HCT116 (cell line): ENCODE measurements at regions not wholly inside any gene's neighbourhood (a gene's known extent, or its start where the extent isn't known, plus 50 kb on each side); places are given as distances from the start of the nearest gene placed in this dataset.

Experiments
- ATAC-seq: fragments of 200-7000 bp; cut with Tn5 transposase; 2 replicates; pipeline ENCODE4 v1.9.1; 2020; ENCODE audit warnings: mild to moderate bottlenecking, moderate library complexity
- BruUV-seq: library from RNA; stranded (reverse); fragments of 400-500 nt; replicated peaks from 2 replicates; lab custom pipeline; 2021; lab: Mats Ljungman, UMichigan
- CTCF ChIA-PET: fragments of 300-600 bp; sonication (Branson Sonifier 250); formaldehyde crosslinking; loops from one replicate; lab custom pipeline; 2021; ENCODE audit warnings: antibody characterized with exemption; lab: Charles Lee
- POLR2A ChIA-PET: fragments of 300-600, 350-600 bp; sonication (Branson Sonifier 250); formaldehyde crosslinking; loops from one replicate; lab custom pipeline; 2021; ENCODE audit warnings: antibody characterized with exemption; lab: Charles Lee
- RAD21 ChIA-PET, 2 experiments: fragments of 300-600 bp; sonication (Branson Sonifier 250); formaldehyde crosslinking; loops; one replicate each; lab custom pipeline; 2023; ENCODE audit warnings: low total read pairs in 2 of 2; ENCODE audit not compliant: uncharacterized antibody in 2 of 2, unreplicated experiment in 2 of 2, low non-redundant PET in 1 of 2; lab: Charles Lee
- DNase-seq: peaks from one replicate; pipeline ENCODE4 v3.0.0-alpha.2; 2010; ENCODE audit warnings: low read depth, low spot score
- H2AFZ ChIP-seq: fragments of 200-600 bp; shearing (Covaris generic), sonication (generic); 2 replicates; pipeline ENCODE4 v1.6.1; 2017; ENCODE audit warnings: low read depth, mixed run types, mixed read lengths, antibody characterized with exemption, low read length; ENCODE audit not compliant: poor library complexity, severe bottlenecking
- H3K27ac ChIP-seq: 2 replicates; pipeline ENCODE4 v1.5.1; 2012; ENCODE audit warnings: low read depth, low read length
- H3K27me3 ChIP-seq: fragments of 200-600 bp; sonication (generic); 2 replicates; pipeline ENCODE4 v1.6.1; 2016; ENCODE audit warnings: mixed run types, low read length, mixed read lengths; ENCODE audit not compliant: insufficient read depth
- H3K36me3 ChIP-seq, 2 experiments: fragments of 200-500 bp in 1 of 2; fragments of 200-600 bp in 1 of 2; sonication (Bioruptor generic) in 1 of 2; sonication (generic) in 1 of 2; 2 replicates each; pipeline versions ENCODE4 v1.5.1 to v1.6.1; 2014 to 2016; ENCODE audit warnings: low read length in 2 of 2, inconsistent platforms in 1 of 2, mixed read lengths in 1 of 2, mixed run types in 1 of 2; ENCODE audit not compliant: insufficient read depth in 2 of 2, control insufficient read depth in 1 of 2
- H3K4me1 ChIP-seq, 2 experiments: fragments of 200-600 bp in 1 of 2; sonication (generic) in 1 of 2; 2 replicates each; pipeline versions ENCODE4 v1.5.1 to v1.6.1; 2012 to 2017; ENCODE audit warnings: low read length in 2 of 2, inconsistent platforms in 1 of 2, mild to moderate bottlenecking in 1 of 2, mixed read lengths in 1 of 2, mixed run types in 1 of 2, moderate library complexity in 1 of 2; ENCODE audit not compliant: insufficient read depth in 2 of 2, control insufficient read depth in 1 of 2
- H3K4me2 ChIP-seq: fragments of 200-600 bp; sonication (generic); 2 replicates; pipeline ENCODE4 v1.6.1; 2017; ENCODE audit warnings: mixed run types, low read length, mixed read lengths
- H3K4me3 ChIP-seq, 2 experiments: fragments of 200-600 bp in 1 of 2; sonication (generic) in 1 of 2; replicated peaks in 1 of 2; 2 replicates each; pipeline ENCODE4 v1.5.1; 2011 to 2016; ENCODE audit warnings: low read length in 2 of 2, control low read depth in 1 of 2, low read depth in 1 of 2, mild to moderate bottlenecking in 1 of 2, mixed read lengths in 1 of 2, mixed run types in 1 of 2
- H3K79me2 ChIP-seq: fragments of 200-600 bp; sonication (generic); 2 replicates; pipeline ENCODE4 v1.6.1; 2017; ENCODE audit warnings: mild to moderate bottlenecking, mixed run types, low read length, moderate library complexity, mixed read lengths; ENCODE audit not compliant: insufficient read depth
- H3K9ac ChIP-seq: fragments of 200-600 bp; sonication (generic); 2 replicates; pipeline ENCODE4 v1.6.1; 2016; ENCODE audit warnings: low read length, mixed read lengths
- H3K9me2 ChIP-seq: fragments of 200-600 bp; sonication (generic), shearing (Covaris generic); 2 replicates; pipeline ENCODE4 v1.6.1; 2017; ENCODE audit warnings: mixed run types, mild to moderate bottlenecking, moderate library complexity; ENCODE audit not compliant: insufficient read depth
- H3K9me3 ChIP-seq, 2 experiments: fragments of 200-500 bp in 1 of 2; fragments of 200-600 bp in 1 of 2; sonication (Bioruptor generic) in 1 of 2; sonication (generic) in 1 of 2; 2 replicates each; pipeline ENCODE4 v1.6.1; 2014 to 2017; ENCODE audit warnings: low read length in 2 of 2, mixed read lengths in 2 of 2, inconsistent platforms in 1 of 2, low read depth in 1 of 2, mild to moderate bottlenecking in 1 of 2, mixed run types in 1 of 2, moderate library complexity in 1 of 2; ENCODE audit not compliant: control insufficient read depth in 1 of 2, insufficient read depth in 1 of 2
- H4K20me1 ChIP-seq: fragments of 200-600 bp; sonication (generic), shearing (Covaris generic); 2 replicates; pipeline ENCODE4 v1.6.1; 2017; ENCODE audit warnings: mixed run types, mild to moderate bottlenecking, moderate library complexity; ENCODE audit not compliant: insufficient read depth
- CBX3 ChIP-seq: IDR thresholded peaks from 2 replicates; pipeline ENCODE4 v1.6.1; 2012; ENCODE audit warnings: low read depth
- CTCF ChIP-seq, 3 experiments: fragments of 200-600 bp in 1 of 3; sonication (generic) in 1 of 3; IDR thresholded peaks in 2 of 3; conservative IDR thresholded peaks in 1 of 3; 2 replicates each; pipeline ENCODE4 v1.5.1; 2012 to 2017; ENCODE audit warnings: low read depth in 2 of 3, low read length in 2 of 3, antibody characterized with exemption in 1 of 3, borderline replicate concordance in 1 of 3, control low read depth in 1 of 3, mild to moderate bottlenecking in 1 of 3, mixed read lengths in 1 of 3, mixed run types in 1 of 3, moderate library complexity in 1 of 3; ENCODE audit not compliant: insufficient read depth in 1 of 3
- EZH2 ChIP-seq: fragments of 200-600 bp; sonication (generic); IDR thresholded peaks from 2 replicates; pipeline ENCODE4 v1.6.1; 2017; ENCODE audit warnings: antibody characterized with exemption, mixed run types
- FOSL1 ChIP-seq: IDR thresholded peaks from 2 replicates; pipeline ENCODE4 v1.6.1; 2012; ENCODE audit warnings: low read depth
- MAX ChIP-seq: IDR thresholded peaks from 2 replicates; pipeline ENCODE4 v1.6.1; 2012
- POLR2A ChIP-seq: IDR thresholded peaks from 2 replicates; pipeline ENCODE4 v1.7.0; 2011; ENCODE audit warnings: borderline replicate concordance; ENCODE audit not compliant: insufficient read depth, insufficient read length; ENCODE audit errors: extremely low read depth
- POLR2AphosphoS5 ChIP-seq: IDR thresholded peaks from 2 replicates; pipeline ENCODE4 v1.6.1; 2011; ENCODE audit warnings: mild to moderate bottlenecking, low read depth, low read length, moderate library complexity
- RAD21 ChIP-seq: IDR thresholded peaks from 2 replicates; pipeline ENCODE4 v1.6.1; 2012; ENCODE audit warnings: low read depth, mild to moderate bottlenecking
- REST ChIP-seq: IDR thresholded peaks from 2 replicates; pipeline ENCODE4 v1.6.1; 2012; ENCODE audit warnings: low read depth
- SIN3A ChIP-seq: IDR thresholded peaks from 2 replicates; pipeline ENCODE4 v1.6.1; 2012; ENCODE audit warnings: low read depth
- ZBTB33 ChIP-seq: IDR thresholded peaks from 2 replicates; pipeline ENCODE4 v1.6.1; 2011; ENCODE audit warnings: mild to moderate bottlenecking, low read length, moderate library complexity; ENCODE audit not compliant: insufficient replicate concordance; ENCODE audit errors: extremely low read depth
- ZNF274 ChIP-seq: fragments of 200-500 bp; sonication (Bioruptor generic); IDR thresholded peaks from 2 replicates; pipeline ENCODE4 v1.6.1; 2014; ENCODE audit warnings: mild to moderate bottlenecking, low read depth, low read length, inconsistent platforms
- intact Hi-C: fragments of 100-400 bp; cut with micrococcal nuclease; formaldehyde crosslinking; loops from 2 replicates; pipeline ENCODE4 v1.10.0; 2022

- ATAC-seq (no peak), DNase-seq (no peak)
- H2AFZ ChIP-seq = no peak overlapping the region
- BruUV-seq = no TSS peak
- H3K27ac ChIP-seq = no peak overlapping the region
- ChIA-PET POLR2A (no interaction called here), CTCF (no interaction called here), RAD21 (no interaction called here)
- H3K4me3 ChIP-seq = no peak overlapping the region
- H3K9me2 ChIP-seq = no peaks in the 10 kb centered on the region
- H3K4me2 ChIP-seq = no peak overlapping the region
- H3K9me3 ChIP-seq = peaks cover 8 to 20% of the 10 kb centered on the region in 2 experiments; a peak in 2 of 4 replicates
- no peaks in the 10 kb centered on the region for H3K27me3 ChIP-seq
- no peak for TF ChIP-seq EZH2
- no peak for TF ChIP-seq RAD21
- no peak for TF ChIP-seq ZBTB33
- no peak for TF ChIP-seq POLR2A
- no peak for TF ChIP-seq CTCF (IDR thresholded peaks at IDR 0.05 in 2 of 3, conservative IDR thresholded peaks at IDR 0.05 in 1 of 3; ENCODE audit: borderline replicate concordance in 1 of 3, insufficient read depth in 1 of 3, low read depth in 2 of 3, low read length in 2 of 3)
- no peak for TF ChIP-seq ZNF274
- TF ChIP-seq SIN3A = no peak
- no peak for TF ChIP-seq FOSL1
- no peak for TF ChIP-seq POLR2AphosphoS5
- no peak for TF ChIP-seq CBX3
- TF ChIP-seq REST = no peak
- no peak for TF ChIP-seq MAX
- intact Hi-C loops = no loop called here
- no peak overlapping the region for H3K9ac ChIP-seq
- no peaks in the 10 kb centered on the region; the same call in 1 of the 2 replicates for H4K20me1 ChIP-seq
- H3K36me3 ChIP-seq = no peaks in the 10 kb centered on the region
- H3K4me1 ChIP-seq = no peaks in the 10 kb centered on the region
- no peaks in the 10 kb centered on the region for H3K79me2 ChIP-seq
These were observed 1953.1 kb upstream of the CDH6 start for GRCh38 chr5:29240379-29240778.
